Stimulated activated CD4-positive, alpha-beta T cell treated with anti-CD3 and anti-CD28 coated beads, Interleukin-2, amount 100 ng/mL, for 48 hours (primary cell): ENCODE measurements at regions not wholly inside any gene's neighbourhood (a gene's known extent, or its start where the extent isn't known, plus 50 kb on each side); places are given as distances from the start of the nearest gene placed in this dataset.
"Not testable (repeated sequence)": the region's sequence is repeated elsewhere in the genome, so short reads cannot be mapped to it uniquely, and the experiment has no call there.

ENCODE experiments used
- DNase-seq, 2 donors: peaks; one replicate each; pipeline ENCODE4 v3.0.0-alpha.2; 2020

GRCh38 chr13:73547239-73547638, 488.4 kb downstream of the KLF5 start:
- DNase-seq = no peak

DNA sequence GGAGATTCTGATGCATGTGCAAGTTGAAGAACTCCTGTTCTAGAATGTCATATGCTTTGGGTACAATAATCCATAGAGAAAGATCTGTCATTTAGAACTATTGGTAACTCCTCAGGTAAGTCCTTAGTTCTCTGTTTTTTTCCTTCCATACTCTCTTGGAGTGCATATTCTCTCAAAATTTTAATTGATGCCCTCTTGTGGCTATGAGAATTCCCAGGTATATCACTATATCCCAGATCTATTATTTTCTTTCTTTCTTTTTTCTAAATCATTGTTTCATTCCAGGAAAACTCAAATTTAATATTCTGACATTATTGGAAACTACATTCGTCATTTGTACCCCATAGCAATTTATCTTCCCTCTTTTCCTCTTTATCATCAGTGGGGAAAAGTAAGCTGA, 485.4 kb downstream of the KLF5 start:
- no peak for DNase-seq

GRCh38 chr13:73542446-73542845, 483.6 kb downstream of the KLF5 start:
- no peak for DNase-seq

DNA sequence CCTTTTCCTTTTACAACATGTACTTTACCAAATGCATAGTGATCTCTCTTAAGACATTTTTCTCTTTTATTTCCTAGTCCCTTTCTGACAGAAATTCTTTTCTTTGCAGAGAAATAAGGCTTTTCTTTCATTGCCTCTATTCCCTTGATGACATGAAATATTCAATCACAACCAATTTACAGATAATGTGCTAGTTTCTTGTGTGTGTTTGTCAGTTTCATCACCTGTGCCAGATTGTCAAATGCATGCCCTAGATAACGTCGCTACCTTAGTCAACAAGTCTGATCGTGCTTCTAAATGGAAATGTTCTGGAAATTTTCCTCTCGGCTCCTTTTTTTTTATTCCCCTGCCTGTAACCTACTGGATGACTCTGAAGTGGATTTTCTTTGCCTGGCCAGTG, 478.1 kb downstream of the KLF5 start:
- no peak for DNase-seq

- no peak for DNase-seq
These were observed 476.5 kb downstream of the KLF5 start for GRCh38 chr13:73535341-73535740.

DNA sequence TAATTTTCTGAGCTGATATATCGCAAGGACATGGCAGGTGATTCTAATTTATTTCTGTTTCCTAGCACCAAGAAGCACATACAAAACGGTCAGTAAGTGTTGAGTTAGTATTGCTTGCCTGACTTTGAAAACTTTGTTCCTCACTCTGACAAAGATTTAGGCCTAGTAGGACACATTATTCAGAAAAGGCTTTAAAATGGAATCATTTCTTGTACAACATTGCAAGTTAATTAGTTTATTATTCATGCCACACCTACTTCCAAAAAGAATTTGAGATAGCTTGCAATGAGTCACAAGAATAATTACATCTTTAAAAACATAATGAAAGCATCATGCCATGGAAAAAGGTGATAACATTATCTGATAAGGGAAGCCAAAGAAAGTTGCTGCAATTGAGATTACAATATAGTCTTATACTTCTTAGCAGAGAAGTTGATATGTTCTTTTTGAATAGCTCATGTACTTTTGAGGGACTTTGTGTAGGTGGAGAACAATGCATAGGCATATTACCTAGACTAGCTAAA, 474.2 kb downstream of the KLF5 start:
- DNase-seq = no peak

DNA sequence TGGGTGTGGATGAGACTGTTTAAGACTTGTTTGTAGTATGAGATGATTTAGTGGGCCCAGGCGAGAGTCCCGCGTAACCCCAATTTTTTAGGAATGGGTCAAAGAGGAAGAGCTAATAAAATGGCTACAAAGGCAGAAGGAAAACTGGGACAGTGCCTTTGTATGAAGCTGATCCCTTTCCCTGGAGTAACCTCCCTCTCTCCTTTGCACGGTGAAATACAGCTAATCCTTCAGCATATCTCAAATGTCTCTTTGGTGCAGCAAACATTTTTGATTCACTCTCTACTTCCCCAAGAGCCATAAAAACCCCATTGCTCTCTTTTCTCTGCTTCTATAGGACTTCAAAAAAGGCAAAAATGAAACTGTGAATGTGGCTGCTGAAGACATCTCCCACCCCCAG, 473.8 kb downstream of the KLF5 start:
- DNase-seq = no peak

GRCh38 chr13:73531014-73531413, 472.2 kb downstream of the KLF5 start:
- DNase-seq = no peak

DNA sequence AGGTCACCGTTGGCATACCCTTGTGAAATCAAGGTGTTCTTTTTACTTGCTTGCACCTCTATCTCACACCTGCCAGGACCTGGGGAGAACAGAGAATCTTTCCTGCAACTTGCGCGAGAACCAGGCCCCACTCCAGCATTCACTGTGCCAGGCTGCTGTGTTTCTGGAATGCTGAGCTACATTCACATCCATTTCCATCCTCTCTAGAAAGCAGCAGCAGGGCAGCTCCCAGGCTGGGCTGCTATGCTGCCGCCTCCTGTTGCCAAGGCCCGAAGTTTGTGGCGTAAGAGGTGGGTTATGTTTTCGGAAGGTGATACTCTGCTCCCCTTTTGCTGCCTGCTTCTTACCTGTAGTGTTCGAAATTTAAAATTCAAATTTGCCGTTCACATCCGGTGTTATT, 464.1 kb downstream of the KLF5 start:
- no peak for DNase-seq

- DNase-seq = no peak
These were observed 463.2 kb downstream of the KLF5 start for GRCh38 chr13:73521985-73522524.

GRCh38 chr13:73521290-73521624, 462.5 kb downstream of the KLF5 start:
- no peak for DNase-seq

DNA sequence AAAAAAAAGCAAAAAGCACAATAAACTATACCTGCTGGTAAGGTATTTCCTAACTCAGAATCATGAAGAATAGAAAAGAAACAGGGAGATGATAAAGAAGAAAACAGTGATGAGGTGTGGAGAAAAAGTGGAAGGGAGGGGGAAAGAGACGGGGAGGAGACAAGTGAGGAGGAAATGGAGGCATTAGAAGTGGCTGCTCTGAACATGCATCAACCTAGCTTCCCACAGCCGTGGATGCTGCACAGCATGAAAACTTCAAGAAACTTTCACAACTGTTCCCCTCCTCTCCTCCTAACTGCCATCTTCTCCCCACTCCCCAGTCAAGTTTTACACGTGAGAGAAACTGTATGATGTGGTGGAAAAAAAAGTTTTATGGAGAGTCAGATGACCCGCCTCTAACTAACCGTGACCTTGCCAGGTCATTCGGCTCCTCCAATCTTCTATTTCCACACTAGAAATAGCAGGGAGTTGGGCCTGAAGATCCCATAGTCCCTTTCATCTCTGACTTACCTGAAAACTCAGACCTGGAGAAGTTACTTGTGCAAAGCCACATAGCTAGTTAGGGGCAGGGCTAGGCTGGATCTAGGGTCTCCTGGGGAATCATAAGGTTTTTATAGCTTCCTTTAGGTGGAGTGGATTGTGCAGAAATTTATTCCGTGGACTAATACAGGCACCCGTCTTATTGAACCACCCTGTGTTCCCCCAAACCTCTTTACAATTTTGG, 461.9 kb downstream of the KLF5 start:
- no peak for DNase-seq

DNA sequence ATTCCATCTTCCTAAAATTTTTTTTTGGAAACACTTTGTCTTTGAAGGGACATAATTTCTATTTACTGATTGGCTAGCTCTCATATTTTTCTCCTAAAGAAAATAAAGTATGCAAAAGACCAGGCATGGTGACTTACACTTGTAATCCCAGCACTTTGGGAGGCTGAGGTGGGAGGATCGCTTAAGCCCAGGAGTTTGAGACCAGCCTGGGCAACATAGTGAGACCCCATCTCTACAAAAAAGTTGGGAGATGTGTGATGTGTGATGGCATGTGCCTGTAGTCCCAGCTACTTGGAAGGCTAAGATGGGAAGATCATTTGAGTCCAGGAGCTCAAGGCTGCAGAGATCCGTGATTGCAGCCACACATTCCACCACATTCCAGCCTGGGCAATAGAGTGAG, 461.3 kb downstream of the KLF5 start:
- DNase-seq = not testable (repeated sequence)

DNA sequence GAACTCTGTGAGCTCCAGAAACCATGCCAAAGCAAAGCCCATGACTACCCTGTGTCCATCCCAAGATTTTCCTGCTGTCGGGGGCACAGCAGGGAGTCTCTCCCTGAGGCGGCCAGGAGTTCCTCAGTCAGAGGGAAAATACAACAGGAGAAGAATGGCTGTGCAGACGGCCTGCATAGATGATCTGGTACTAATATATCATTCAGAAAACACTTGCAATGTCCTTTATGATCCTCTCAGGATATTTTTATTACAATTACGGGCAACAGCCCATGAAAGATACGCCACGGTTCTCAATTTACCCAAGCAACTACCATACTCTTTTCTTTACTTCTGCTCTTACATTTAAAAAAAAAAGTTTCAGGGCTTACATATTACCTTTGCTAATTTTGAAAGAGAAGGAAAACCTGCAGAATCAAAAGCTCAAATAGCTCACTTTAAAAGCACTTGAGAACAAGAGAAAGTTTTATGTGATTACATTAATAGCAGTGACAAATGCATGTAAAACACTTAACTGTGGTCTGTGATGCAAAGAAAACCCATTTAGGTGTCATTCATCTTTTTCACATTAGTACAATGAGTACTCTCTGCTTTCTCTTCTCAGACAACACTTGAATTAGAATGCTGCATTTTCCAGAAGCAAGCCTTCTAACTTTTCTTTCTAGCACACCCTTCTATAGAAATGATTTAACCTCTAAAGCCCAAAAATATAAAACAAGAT, 460.8 kb downstream of the KLF5 start:
- DNase-seq = no peak

- DNase-seq = no peak
These were observed 459.0 kb downstream of the KLF5 start for GRCh38 chr13:73517766-73518165.

DNA sequence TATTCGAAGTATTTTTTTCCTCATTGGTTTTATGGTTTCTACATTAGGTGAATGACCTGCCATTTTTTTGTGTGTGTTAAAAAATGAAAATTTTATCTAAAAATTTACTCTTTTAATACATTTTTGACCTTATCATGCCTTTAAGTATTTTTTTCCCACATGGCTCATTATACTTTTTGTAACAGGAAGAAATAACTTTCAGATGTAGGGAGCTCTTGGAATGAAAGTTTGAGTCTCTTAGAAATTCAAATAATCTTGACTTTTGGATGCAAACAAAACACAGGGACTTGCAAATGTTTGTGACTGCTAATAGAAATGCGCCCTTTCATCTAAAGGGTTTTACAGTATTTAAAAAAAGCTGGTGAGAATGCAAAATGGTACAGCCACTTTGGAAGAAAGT, 457.9 kb downstream of the KLF5 start:
- no peak for DNase-seq

DNA sequence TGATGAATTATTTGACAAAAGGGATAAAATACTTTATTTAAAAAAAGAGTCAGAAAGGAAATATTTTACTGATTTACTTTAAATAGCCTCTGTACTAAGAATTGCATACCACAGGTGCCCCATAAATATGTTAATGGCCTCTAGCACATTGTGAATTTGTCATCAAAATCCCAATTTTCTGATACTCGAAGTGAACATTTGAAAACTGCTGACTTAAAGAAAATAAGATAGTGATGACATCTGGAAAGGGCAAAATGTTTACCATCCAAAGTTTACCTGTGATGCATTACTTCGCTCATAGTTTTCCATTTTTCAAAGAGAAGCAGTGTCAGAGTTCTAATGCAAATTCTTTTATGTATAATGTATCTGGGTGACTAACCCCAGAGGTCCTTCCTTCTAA, 455.4 kb downstream of the KLF5 start:
- DNase-seq = no peak

DNA sequence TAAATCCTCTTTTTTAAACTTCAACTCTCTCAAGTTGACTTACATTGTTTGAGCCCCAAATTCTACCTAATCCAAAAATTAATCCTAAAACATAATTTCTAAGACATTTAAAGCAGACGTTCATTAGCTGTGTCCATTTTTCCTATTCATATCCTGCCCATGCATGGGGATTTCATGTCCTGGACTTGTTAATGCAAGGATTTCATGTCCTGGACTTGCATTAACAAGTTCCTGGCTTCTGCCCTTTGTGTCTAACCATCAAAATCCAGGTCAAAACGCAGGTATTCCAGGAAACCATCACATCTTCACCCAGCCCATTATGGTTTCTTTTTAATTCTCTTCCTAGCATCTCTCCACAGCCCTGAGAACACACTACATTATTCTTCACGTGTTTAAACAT, 454.9 kb downstream of the KLF5 start:
- no peak for DNase-seq

DNA sequence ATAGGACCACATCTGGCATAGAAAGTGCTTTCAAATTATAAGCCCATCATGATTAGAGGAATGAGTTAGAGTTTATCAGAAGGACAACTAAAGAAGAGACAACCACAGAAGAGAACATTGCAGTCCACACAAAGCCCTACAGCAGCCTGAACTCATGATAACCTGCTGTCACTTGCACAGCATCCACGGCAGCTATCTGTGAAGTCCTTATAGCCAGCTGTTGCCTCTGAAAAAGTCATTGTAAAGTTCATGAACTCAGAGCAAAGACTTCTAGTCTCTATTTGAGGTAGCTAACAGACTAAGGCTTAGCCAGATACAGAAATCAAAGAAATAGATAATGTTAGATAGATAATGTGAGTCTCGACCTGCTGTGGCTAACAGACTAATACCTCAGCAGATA, 450.0 kb downstream of the KLF5 start:
- DNase-seq = no peak

- DNase-seq = no peak
These were observed 446.6 kb downstream of the KLF5 start for GRCh38 chr13:73505376-73505890.

DNA sequence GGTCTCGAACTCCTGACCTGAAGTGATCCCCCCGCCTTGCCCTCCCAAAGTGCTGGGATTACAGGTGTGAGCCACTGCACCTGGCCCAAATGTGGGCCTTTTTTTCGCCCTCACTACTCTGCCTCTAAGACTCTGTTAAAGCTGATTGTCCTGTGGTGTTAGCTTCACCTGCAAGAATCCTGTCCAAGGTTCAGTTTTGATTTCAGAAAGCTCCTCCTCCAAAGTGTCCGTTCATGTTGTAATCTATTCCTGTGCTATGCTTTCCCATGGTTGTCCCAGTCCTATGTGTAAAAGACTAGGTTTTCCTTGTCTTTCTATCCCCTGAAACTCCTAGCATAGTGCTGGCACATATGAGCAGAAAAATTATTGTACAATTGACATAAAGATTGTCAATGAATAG, 440.9 kb downstream of the KLF5 start:
- DNase-seq = no peak

- DNase-seq = no peak
These were observed 438.6 kb downstream of the KLF5 start for GRCh38 chr13:73497430-73497829.

DNA sequence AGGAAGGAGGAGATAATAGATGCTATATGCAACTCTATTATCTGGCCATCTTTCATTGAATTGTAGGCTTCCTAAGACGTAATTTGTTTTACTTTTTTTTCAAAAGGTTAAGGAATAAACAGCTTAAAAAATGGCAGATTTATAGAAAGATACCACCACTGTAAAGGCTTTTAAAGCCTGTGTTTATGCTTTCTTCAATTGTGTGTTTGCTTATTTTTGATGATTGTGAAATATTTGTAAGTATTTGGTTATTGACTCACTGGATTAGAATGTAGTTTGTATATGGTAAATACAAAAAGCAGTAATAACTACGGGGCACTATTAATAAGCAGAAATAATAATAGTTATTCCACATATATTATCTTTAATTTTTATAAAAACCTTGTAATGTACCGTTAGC, 437.9 kb downstream of the KLF5 start:
- DNase-seq = no peak

DNA sequence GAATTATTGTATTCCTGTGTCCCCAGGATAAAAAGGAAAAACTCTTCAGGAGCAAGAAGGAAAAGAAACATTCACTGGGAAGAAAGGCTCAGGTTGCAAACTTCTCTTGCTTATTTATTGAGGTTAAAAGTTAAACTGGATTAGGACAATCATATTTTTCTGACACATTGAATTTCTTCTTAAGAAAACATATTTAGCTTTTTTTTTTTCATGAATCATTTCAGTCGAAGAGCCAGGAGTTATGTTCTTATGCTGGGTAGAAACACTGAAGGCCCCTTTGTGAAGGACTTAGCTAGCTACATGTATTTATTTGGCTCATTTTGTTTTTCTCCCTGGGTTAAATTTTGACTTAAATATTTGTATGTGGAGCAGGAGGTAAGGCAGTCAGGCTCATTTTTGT, 434.0 kb downstream of the KLF5 start:
- DNase-seq = no peak
